ENCODE measurements at regions not wholly inside any gene's neighbourhood (a gene's known extent, or its start where the extent isn't known, plus 50 kb on each side); places are given as distances from the start of the nearest gene placed in this dataset.

DNA sequence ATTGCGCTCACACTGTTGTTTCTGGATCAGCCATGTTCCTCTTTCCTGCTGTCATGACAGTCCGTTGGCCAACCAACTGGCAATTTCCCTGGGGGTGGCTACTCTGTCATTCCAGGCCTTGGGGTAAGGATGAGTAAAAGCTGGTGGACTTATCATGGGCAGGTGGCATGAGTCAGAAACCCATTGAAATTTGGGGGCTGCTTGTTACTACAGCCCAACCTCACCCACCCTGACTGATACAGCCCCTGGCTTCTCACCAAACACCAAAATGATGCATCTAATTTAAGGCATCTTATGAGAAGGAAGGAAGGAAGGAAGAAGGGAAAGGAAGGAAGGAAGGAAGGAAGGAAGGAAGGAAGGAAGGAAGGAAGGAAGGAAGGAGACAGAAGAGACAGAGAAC is 53.9 kb upstream of the CRHR1 start:
- FAIRE-seq, result no peak

DNA sequence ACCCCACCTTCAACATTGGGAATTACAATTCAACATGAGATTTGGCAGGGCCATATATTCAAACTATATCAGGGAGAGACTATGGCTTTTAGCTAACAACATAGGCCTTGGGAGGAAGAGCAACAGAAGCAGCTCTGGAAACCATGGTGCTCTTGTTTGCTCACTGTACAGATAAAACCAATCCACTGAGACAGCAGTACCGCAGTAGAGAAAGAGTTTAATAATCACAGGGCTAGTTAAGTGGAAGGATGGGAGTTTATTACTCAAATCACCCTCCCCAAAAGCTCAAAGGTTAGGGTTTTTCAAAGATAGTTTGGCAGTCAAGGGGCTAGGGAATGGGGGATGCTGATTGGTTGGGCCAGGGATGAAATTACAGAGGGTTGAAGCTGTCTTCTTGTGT is 52.7 kb upstream of the CRHR1 start:
- FAIRE-seq, result no peak

DNA sequence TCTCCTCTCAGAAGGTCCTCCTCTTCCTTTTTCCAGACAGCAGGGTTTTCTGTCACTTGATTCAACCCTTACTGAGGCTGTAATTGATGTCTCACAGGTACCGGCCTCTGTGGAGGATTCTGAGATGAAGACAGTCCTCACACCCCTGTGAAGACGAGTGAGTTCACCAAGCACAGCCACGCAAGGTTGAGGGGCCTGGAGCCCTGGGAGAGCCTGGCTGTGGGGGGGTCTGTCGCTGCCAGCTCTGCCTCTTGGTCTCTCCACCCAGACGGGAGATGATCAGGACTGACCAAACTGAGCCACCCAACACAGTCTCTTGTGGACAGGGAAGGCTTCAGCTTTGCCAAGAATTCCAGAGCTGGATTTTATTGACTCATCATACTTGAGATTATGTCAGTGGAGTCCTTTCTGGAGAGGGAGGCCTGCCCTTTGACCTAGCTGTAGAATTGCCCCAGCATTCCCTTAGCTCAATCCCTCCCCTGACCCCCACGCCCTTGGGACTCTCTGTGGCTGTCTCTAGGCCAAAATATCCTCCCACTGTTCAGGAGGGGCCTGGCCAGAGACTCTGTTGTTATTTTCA is 51.1 kb upstream of the CRHR1 start:
- no peak for FAIRE-seq

- FAIRE-seq, result no peak
Measured at GRCh38 chr17:45733781-45734180, 50.3 kb upstream of the CRHR1 start.
